Caco-2 (cell line): ENCODE measurements at regions not wholly inside any gene's neighbourhood (a gene's known extent, or its start where the extent isn't known, plus 50 kb on each side); places are given as distances from the start of the nearest gene placed in this dataset.
A peak's percentile ranks its signal among the peaks of the same experiment; 100 is the strongest.
"Not testable (repeated sequence)": the region's sequence is repeated elsewhere in the genome, so short reads cannot be mapped to it uniquely, and the experiment has no call there.

Experiments used
- BruUV-seq: library from RNA; stranded (reverse); fragments of 400-500 nt; replicated peaks from 2 replicates; lab custom pipeline; 2021; lab: Mats Ljungman, UMichigan
- CTCF ChIA-PET: fragments of 300-600 bp; sonication (Branson Sonifier 250); formaldehyde crosslinking; loops from one replicate; lab custom pipeline; 2022; ENCODE audit warnings: antibody characterized with exemption; lab: Charles Lee
- POLR2A ChIA-PET: fragments of 300-600 bp; sonication (Branson Sonifier 250); formaldehyde crosslinking; loops from one replicate; lab custom pipeline; 2022; ENCODE audit warnings: antibody characterized with exemption; lab: Charles Lee
- DNase-seq, 2 experiments: peaks; one replicate each; pipeline versions ENCODE4 v3.0.0 to v3.0.0-alpha.2; 2020 to 2022
- H3K27me3 ChIP-seq: replicated peaks from 2 replicates; pipeline ENCODE4 v1.6.0; 2011; ENCODE audit warnings: low read length; ENCODE audit not compliant: control insufficient read depth, insufficient read depth
- H3K36me3 ChIP-seq: 2 replicates; pipeline ENCODE4 v1.5.1; 2011; ENCODE audit warnings: low read length; ENCODE audit not compliant: control insufficient read depth, insufficient read depth
- H3K4me1 ChIP-seq: fragments of 250-450 bp; sonication (Bioruptor Pico); 2 replicates; pipeline ENCODE4 v1.5.1; 2020; ENCODE audit warnings: mild to moderate bottlenecking
- H3K4me3 ChIP-seq: 2 replicates; pipeline ENCODE4 v1.5.1; 2011; ENCODE audit warnings: low read depth, mild to moderate bottlenecking, control low read depth, low read length
- H3K9me3 ChIP-seq: fragments of 250-450 bp; sonication (Bioruptor Pico); 2 replicates; pipeline ENCODE4 v1.5.1; 2020; ENCODE audit warnings: mild to moderate bottlenecking, moderate library complexity
- H3K27ac Mint-ChIP-seq: one replicate; pipeline ENCODE4 v1.8.0; 2022; ENCODE audit warnings: mixed read lengths; ENCODE audit not compliant: unreplicated experiment
- H3K27me3 Mint-ChIP-seq: one replicate; pipeline ENCODE4 v1.8.0; 2022; ENCODE audit warnings: mixed read lengths; ENCODE audit not compliant: insufficient read depth, unreplicated experiment
- H3K36me3 Mint-ChIP-seq: one replicate; pipeline ENCODE4 v1.8.0; 2022; ENCODE audit warnings: mild to moderate bottlenecking, mixed read lengths; ENCODE audit not compliant: insufficient read depth, unreplicated experiment
- H3K4me1 Mint-ChIP-seq: one replicate; pipeline ENCODE4 v1.8.0; 2022; ENCODE audit warnings: low read depth, mixed read lengths; ENCODE audit not compliant: unreplicated experiment
- H3K4me3 Mint-ChIP-seq: one replicate; pipeline ENCODE4 v1.8.0; 2022; ENCODE audit warnings: mild to moderate bottlenecking, moderate library complexity, mixed read lengths; ENCODE audit not compliant: unreplicated experiment
- H3K9me3 Mint-ChIP-seq: one replicate; pipeline ENCODE4 v1.8.0; 2022; ENCODE audit warnings: mixed read lengths; ENCODE audit not compliant: unreplicated experiment
- intact Hi-C: fragments of 100-400 bp; cut with micrococcal nuclease; formaldehyde crosslinking; loops from one replicate; pipeline ENCODE4 v1.10.0; 2022; ENCODE audit not compliant: unreplicated experiment
- TF ChIP-seq, protein P1 (sequence below), 2 experiments: fragments of 200-600 bp in 1 of 2; IDR thresholded peaks; 1 replicate in 1 of 2; 2 replicates in 1 of 2; pipeline versions ENCODE4 v1.5.1 to v1.8.0; 2011 to 2022; ENCODE audit warnings: antibody characterized with exemption in 1 of 2, control low read depth in 1 of 2, inconsistent platforms in 1 of 2, low read depth in 1 of 2, low read length in 1 of 2, mild to moderate bottlenecking in 1 of 2, moderate library complexity in 1 of 2; ENCODE audit not compliant: insufficient read depth in 1 of 2, severe bottlenecking in 1 of 2, unreplicated experiment in 1 of 2

DNA sequence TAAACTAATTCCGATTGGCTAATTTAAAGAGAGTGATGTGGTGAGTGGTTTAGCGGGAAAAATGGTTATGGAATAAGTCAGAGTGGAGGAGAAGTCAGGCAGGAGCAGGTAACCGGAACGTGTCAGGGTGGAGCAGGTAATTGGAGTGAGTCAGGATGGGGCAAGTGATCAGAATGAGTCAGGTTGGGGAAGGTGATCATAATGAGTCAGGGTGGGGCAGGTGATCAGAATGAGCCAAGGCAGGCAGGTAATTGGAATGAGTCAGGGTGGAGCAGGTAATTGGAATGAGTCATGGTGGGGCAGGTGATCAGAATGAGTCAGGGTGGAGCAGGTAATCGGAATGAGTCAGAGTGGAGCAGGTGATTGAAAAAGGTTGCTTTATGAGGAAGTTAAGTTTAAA, 101.4 kb downstream of the TMEM167A start:
- Histone ChIP-seq H3K4me3 (no peak overlapping the region), H3K27me3 (no peaks in the 10 kb centered on the region), H3K36me3 (no peaks in the 10 kb centered on the region), H3K9me3 (peaks cover 18% of the 10 kb centered on the region), H3K4me1 (no peaks in the 10 kb centered on the region)
- H3K4me1 Mint-ChIP-seq, result peaks cover 14% of the 10 kb centered on the region
- peaks cover 64% of the 10 kb centered on the region for H3K9me3 Mint-ChIP-seq
- H3K36me3 Mint-ChIP-seq, result peaks cover 5% of the 10 kb centered on the region
- intact Hi-C loops, result no loop called here
- H3K27ac Mint-ChIP-seq, result peak overlapping the region; percentile 12
- ChIA-PET POLR2A (no interaction called here), CTCF (no interaction called here)
- no peak overlapping the region for H3K4me3 Mint-ChIP-seq
- no peaks in the 10 kb centered on the region for H3K27me3 Mint-ChIP-seq
- TF ChIP-seq, protein P1, sequence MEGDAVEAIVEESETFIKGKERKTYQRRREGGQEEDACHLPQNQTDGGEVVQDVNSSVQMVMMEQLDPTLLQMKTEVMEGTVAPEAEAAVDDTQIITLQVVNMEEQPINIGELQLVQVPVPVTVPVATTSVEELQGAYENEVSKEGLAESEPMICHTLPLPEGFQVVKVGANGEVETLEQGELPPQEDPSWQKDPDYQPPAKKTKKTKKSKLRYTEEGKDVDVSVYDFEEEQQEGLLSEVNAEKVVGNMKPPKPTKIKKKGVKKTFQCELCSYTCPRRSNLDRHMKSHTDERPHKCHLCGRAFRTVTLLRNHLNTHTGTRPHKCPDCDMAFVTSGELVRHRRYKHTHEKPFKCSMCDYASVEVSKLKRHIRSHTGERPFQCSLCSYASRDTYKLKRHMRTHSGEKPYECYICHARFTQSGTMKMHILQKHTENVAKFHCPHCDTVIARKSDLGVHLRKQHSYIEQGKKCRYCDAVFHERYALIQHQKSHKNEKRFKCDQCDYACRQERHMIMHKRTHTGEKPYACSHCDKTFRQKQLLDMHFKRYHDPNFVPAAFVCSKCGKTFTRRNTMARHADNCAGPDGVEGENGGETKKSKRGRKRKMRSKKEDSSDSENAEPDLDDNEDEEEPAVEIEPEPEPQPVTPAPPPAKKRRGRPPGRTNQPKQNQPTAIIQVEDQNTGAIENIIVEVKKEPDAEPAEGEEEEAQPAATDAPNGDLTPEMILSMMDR (IDR thresholded peaks at IDR 0.05; ENCODE audit: insufficient read depth in 1 of 2, low read depth in 1 of 2, low read length in 1 of 2, severe bottlenecking in 1 of 2, unreplicated experiment in 1 of 2), result no peak
- no TSS peak for BruUV-seq
- DNase-seq, result no peak

DNA sequence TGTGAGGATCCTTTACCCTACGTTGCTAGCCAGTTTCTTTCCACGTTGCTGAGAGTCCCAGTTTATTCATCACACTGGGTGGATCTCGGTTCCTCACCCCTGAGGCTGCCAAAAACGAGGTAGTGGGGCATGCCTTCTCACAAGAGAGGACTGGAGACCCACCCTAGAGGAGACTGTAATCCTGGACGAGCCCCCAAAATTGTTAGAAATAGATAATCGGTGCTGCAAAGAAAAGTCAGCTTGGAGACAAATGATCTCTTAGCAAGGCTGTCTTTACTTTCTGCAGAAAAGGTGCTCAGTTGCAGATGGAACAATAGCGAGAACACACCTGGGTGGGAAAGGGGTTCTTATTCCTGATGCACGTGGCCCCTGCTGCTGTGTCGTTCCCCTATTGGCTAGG, 101.8 kb downstream of the TMEM167A start:
- peaks cover 5% of the 10 kb centered on the region for H3K36me3 Mint-ChIP-seq
- TF ChIP-seq, protein P1 (IDR thresholded peaks at IDR 0.05; ENCODE audit: insufficient read depth in 1 of 2, low read depth in 1 of 2, low read length in 1 of 2, severe bottlenecking in 1 of 2, unreplicated experiment in 1 of 2), result no peak
- no peaks in the 10 kb centered on the region for H3K4me1 ChIP-seq
- ChIA-PET POLR2A (no interaction called here), CTCF (no interaction called here)
- no peak overlapping the region for H3K4me3 Mint-ChIP-seq
- intact Hi-C loops, result no loop called here
- H3K4me1 Mint-ChIP-seq, result peaks cover 14% of the 10 kb centered on the region
- peak overlapping the region; percentile 12 for H3K27ac Mint-ChIP-seq
- H3K27me3 Mint-ChIP-seq, result no peaks in the 10 kb centered on the region
- H3K9me3 ChIP-seq, result peaks cover 18% of the 10 kb centered on the region
- DNase-seq, result no peak
- no peaks in the 10 kb centered on the region for H3K27me3 ChIP-seq
- no peak overlapping the region for H3K4me3 ChIP-seq
- peaks cover 63% of the 10 kb centered on the region for H3K9me3 Mint-ChIP-seq
- no TSS peak for BruUV-seq
- H3K36me3 ChIP-seq, result no peaks in the 10 kb centered on the region

DNA sequence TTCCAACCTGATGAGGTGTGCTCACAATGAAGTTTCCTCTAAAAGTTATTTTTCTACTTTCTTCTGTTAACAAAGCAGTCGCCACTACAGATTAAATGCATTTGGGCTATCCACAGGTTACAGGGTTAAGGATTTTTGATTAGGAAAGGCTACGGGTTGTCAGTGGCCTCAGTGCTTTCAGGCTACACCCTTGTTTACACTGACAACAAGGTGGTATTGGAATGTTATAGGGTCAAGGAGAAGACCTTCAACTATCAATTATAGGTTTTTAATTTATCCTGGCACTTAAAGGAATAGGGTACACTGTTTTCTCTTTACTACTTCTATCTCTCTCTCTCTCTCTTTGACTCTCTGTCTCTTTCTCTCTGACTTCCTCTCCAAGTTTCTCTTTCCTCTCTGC, 102.8 kb downstream of the TMEM167A start:
- H3K9me3 ChIP-seq, result peaks cover 21% of the 10 kb centered on the region
- DNase-seq, POLR2A ChIA-PET, BruUV-seq, H3K27me3 ChIP-seq, intact Hi-C loops, H3K4me1 ChIP-seq, H3K36me3 ChIP-seq, H3K4me3 ChIP-seq, H3K27ac Mint-ChIP-seq, H3K36me3 Mint-ChIP-seq, H3K4me3 Mint-ChIP-seq, CTCF ChIA-PET, H3K27me3 Mint-ChIP-seq: not testable (repeated sequence)
- Mint-ChIP-seq H3K4me1 (peaks cover 14% of the 10 kb centered on the region), H3K9me3 (peaks cover 53% of the 10 kb centered on the region)

DNA sequence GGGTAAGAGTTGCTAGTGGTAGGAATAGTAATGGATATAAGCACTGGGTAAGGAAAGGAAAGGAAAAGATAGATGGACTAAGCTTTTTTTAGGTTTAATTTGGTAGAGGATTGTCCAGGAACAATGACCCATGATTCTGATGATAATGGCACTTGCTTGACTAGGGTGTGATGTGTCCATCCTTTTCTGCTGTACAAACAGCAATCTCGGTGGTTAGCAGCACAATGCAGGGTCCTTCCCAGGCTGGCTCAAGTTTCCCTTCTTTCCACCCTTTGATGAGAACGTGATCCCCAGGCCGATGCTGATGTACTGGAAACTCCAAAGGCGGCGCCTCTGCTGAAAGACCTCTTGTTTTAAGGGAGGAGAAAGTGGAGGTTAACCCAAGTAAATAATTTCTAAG, 105.3 kb downstream of the TMEM167A start:
- H3K4me3 ChIP-seq, result no peak overlapping the region
- H3K36me3 Mint-ChIP-seq, result peaks cover 10% of the 10 kb centered on the region
- H3K4me1 ChIP-seq, result peaks cover 7% of the 10 kb centered on the region; the same call in 1 of the 2 replicates
- H3K4me3 Mint-ChIP-seq, result no peak overlapping the region
- H3K27ac Mint-ChIP-seq, result no peak overlapping the region
- peaks cover 24% of the 10 kb centered on the region for H3K9me3 ChIP-seq
- H3K4me1 Mint-ChIP-seq, result peaks cover 14% of the 10 kb centered on the region
- no peaks in the 10 kb centered on the region for H3K36me3 ChIP-seq
- ChIA-PET POLR2A (no interaction called here), CTCF (no interaction called here)
- no peaks in the 10 kb centered on the region for H3K27me3 Mint-ChIP-seq
- intact Hi-C loops, result no loop called here
- no TSS peak for BruUV-seq
- DNase-seq, result no peak
- no peaks in the 10 kb centered on the region for H3K27me3 ChIP-seq
- H3K9me3 Mint-ChIP-seq, result peaks cover 39% of the 10 kb centered on the region
- TF ChIP-seq, protein P1 (IDR thresholded peaks at IDR 0.05; ENCODE audit: insufficient read depth in 1 of 2, low read depth in 1 of 2, low read length in 1 of 2, severe bottlenecking in 1 of 2, unreplicated experiment in 1 of 2), result no peak

DNA sequence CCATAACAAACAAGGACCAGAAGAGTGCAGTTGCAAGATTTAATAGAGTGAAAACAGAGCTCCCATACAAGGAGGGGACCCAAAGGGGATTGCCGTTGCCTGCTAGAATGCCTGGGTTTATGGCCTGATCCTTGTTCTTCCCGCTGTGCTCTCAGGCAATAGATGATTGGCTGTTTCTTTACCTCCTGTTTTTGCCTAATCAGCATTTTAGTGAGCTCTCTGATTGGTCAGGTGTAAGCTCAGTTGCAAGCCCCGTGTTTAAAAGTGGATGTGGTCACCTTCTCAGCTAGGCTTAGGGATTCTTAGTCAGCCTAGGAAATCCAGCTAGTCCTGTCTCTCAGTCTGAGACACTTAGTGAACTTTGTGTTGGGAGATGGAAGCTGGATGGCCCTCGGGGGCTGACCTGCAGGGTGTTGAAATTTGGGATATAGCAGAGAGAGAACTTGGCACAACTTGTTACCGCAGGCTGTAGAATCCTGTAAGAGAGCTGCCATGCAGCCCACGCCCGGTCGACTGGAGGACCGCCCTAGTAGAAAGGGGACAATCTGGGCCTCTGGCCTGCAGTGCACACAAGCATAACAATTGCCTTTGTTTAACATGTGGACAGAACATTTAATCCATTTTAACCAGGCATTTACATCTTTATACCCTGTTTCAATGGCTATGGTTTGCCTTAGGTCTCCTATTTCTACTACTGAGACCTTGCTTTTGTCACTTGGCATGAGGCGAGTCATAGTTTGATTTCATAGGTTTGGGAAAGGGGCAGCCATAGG, 106.0 kb downstream of the TMEM167A start:
- BruUV-seq, H3K4me3 ChIP-seq, DNase-seq, H3K27ac Mint-ChIP-seq, H3K4me1 ChIP-seq, CTCF ChIA-PET, H3K36me3 Mint-ChIP-seq, H3K36me3 ChIP-seq, POLR2A ChIA-PET, intact Hi-C loops, H3K27me3 Mint-ChIP-seq, H3K4me3 Mint-ChIP-seq, H3K27me3 ChIP-seq, H3K4me1 Mint-ChIP-seq: not testable (repeated sequence)
- H3K9me3 ChIP-seq, result peaks cover 27% of the 10 kb centered on the region
- H3K9me3 Mint-ChIP-seq, result peaks cover 33% of the 10 kb centered on the region
